Ureter (tissue), 1 donor: ENCODE measurements at regions not wholly inside any gene's neighbourhood (a gene's known extent, or its start where the extent isn't known, plus 50 kb on each side); places are given as distances from the start of the nearest gene placed in this dataset.

Experiments
- DNase-seq: peaks from one replicate; pipeline ENCODE4 v3.0.0-alpha.2; 2020; ENCODE audit warnings: low spot score
- donor health status: DM: yes; HTN: yes; CAD: no.

GRCh38 chr4:156595041-156595440 lies 376.6 kb downstream of the PDGFC start:
- no peak for DNase-seq

- DNase-seq, result peak; percentile 57
Measured at GRCh38 chr4:156594624-156595023, 377.0 kb downstream of the PDGFC start.

- DNase-seq, result no peak
Measured at GRCh38 chr4:156593464-156593863, 378.1 kb downstream of the PDGFC start.

- no peak for DNase-seq
Measured at GRCh38 chr4:156591679-156592078, 379.9 kb downstream of the PDGFC start.

GRCh38 chr4:156584100-156584499 lies 387.5 kb downstream of the PDGFC start:
- no peak for DNase-seq

- DNase-seq, result no peak
Measured at GRCh38 chr4:156583265-156583664, 388.3 kb downstream of the PDGFC start.

GRCh38 chr4:156581282-156582063 lies 390.1 kb downstream of the PDGFC start:
- DNase-seq, result no peak

- DNase-seq, result no peak
Measured at GRCh38 chr4:156578713-156579112, 392.9 kb downstream of the PDGFC start.

GRCh38 chr4:156578005-156578404 lies 393.6 kb downstream of the PDGFC start:
- no peak for DNase-seq

GRCh38 chr4:156576946-156577345 lies 394.7 kb downstream of the PDGFC start:
- no peak for DNase-seq

GRCh38 chr4:156575430-156576073 lies 396.0 kb downstream of the PDGFC start:
- no peak for DNase-seq

GRCh38 chr4:156571146-156571545 lies 400.5 kb downstream of the PDGFC start:
- DNase-seq, result no peak

GRCh38 chr4:156569535-156569934 lies 402.1 kb downstream of the PDGFC start:
- no peak for DNase-seq

GRCh38 chr4:156568484-156568883 lies 403.1 kb downstream of the PDGFC start:
- DNase-seq, result no peak

GRCh38 chr4:156568041-156568440 lies 403.6 kb downstream of the PDGFC start:
- no peak for DNase-seq

- DNase-seq, result no peak
Measured at GRCh38 chr4:156560701-156561100, 410.9 kb downstream of the PDGFC start.

GRCh38 chr4:156559346-156559745 lies 412.3 kb downstream of the PDGFC start:
- no peak for DNase-seq

- DNase-seq, result no peak
Measured at GRCh38 chr4:156558373-156559025, 413.1 kb downstream of the PDGFC start.

- DNase-seq, result no peak
Measured at GRCh38 chr4:156557920-156558319, 413.7 kb downstream of the PDGFC start.

GRCh38 chr4:156556336-156556735 lies 415.3 kb downstream of the PDGFC start:
- no peak for DNase-seq

- no peak for DNase-seq
Measured at GRCh38 chr4:156553659-156554058, 417.9 kb downstream of the PDGFC start.

- no peak for DNase-seq
Measured at GRCh38 chr4:156547891-156548290, 423.7 kb downstream of the PDGFC start.

GRCh38 chr4:156547439-156547838 lies 424.2 kb downstream of the PDGFC start:
- no peak for DNase-seq
